ENCODE measurements at regions not wholly inside any gene's neighbourhood (a gene's known extent, or its start where the extent isn't known, plus 50 kb on each side); places are given as distances from the start of the nearest gene placed in this dataset.

GRCh38 chr7:108719631-108720030 lies 150.0 kb downstream of the DNAJB9 start:
- no peak for TF ChIP-seq POLR2A (IDR thresholded peaks at IDR 0.05)
- TF ChIP-seq CTCF (IDR thresholded peaks at IDR 0.05), result no peak

Data from uterus (tissue), 2 donors.